GM23338 (cell line): ENCODE measurements at regions not wholly inside any gene's neighbourhood (a gene's known extent, or its start where the extent isn't known, plus 50 kb on each side); places are given as distances from the start of the nearest gene placed in this dataset.

Source experiments
- ATAC-seq: fragments of 200-7000 bp; cut with Tn5 transposase; 3 replicates; pipeline ENCODE4 v1.9.1; 2020
- DNase-seq: peaks from one replicate; pipeline ENCODE4 v3.0.0-alpha.2; 2015; ENCODE audit warnings: low spot score
- H2AFZ ChIP-seq: fragments of 200-600 bp; sonication (generic); 2 replicates; pipeline ENCODE4 v1.8.0; 2016; ENCODE audit warnings: antibody characterized with exemption, mild to moderate bottlenecking, moderate library complexity
- H3F3A ChIP-seq: fragments of 200-600 bp; sonication (generic); replicated peaks from 2 replicates; pipeline ENCODE4 v1.8.0; 2017; ENCODE audit warnings: antibody characterized with exemption, mixed run types, low read depth
- H3K27ac ChIP-seq: fragments of 200-600 bp; sonication (generic); 2 replicates; pipeline ENCODE4 v1.6.1; 2016; ENCODE audit warnings: low read depth
- H3K27me3 ChIP-seq: fragments of 200-600 bp; sonication (generic); 2 replicates; pipeline ENCODE4 v1.8.0; 2016; ENCODE audit warnings: mild to moderate bottlenecking, mixed run types, moderate library complexity; ENCODE audit not compliant: insufficient read depth
- H3K36me3 ChIP-seq: fragments of 200-600 bp; sonication (generic); 2 replicates; pipeline ENCODE4 v1.8.0; 2016; ENCODE audit warnings: mild to moderate bottlenecking; ENCODE audit not compliant: insufficient read depth
- H3K4me1 ChIP-seq: fragments of 200-600 bp; sonication (generic); 2 replicates; pipeline ENCODE4 v1.8.0; 2016; ENCODE audit warnings: mild to moderate bottlenecking, moderate library complexity; ENCODE audit not compliant: insufficient read depth
- H3K4me2 ChIP-seq: fragments of 200-600 bp; sonication (generic); 2 replicates; pipeline ENCODE4 v1.7.1; 2017; ENCODE audit warnings: mixed run types
- H3K4me3 ChIP-seq: fragments of 200-600 bp; sonication (generic); 2 replicates; pipeline ENCODE4 v1.6.1; 2016; ENCODE audit warnings: mixed run types
- H3K79me2 ChIP-seq: fragments of 200-600 bp; sonication (generic); replicated peaks from 2 replicates; pipeline ENCODE4 v1.8.0; 2017; ENCODE audit warnings: mild to moderate bottlenecking; ENCODE audit not compliant: insufficient read depth
- H3K9me2 ChIP-seq: fragments of 200-600 bp; sonication (generic); 2 replicates; pipeline ENCODE4 v1.8.0; 2017; ENCODE audit not compliant: insufficient read depth
- H4K20me1 ChIP-seq: fragments of 200-600 bp; sonication (generic); replicated peaks from 2 replicates; pipeline ENCODE4 v1.8.0; 2017; ENCODE audit warnings: mild to moderate bottlenecking; ENCODE audit not compliant: insufficient read depth
- H3K27ac Mint-ChIP-seq: 2 replicates; pipeline ENCODE4 v1.8.0; 2020; ENCODE audit warnings: inconsistent platforms, mild to moderate bottlenecking, moderate library complexity, mixed read lengths
- H3K27me3 Mint-ChIP-seq: 3 replicates; pipeline ENCODE4 v1.8.0; 2022; ENCODE audit warnings: low read depth, mild to moderate bottlenecking, moderate library complexity, mixed read lengths, inconsistent platforms; ENCODE audit not compliant: insufficient read depth, poor library complexity
- H3K36me3 Mint-ChIP-seq: 3 replicates; pipeline ENCODE4 v1.8.0; 2021; ENCODE audit warnings: low read depth, mild to moderate bottlenecking, inconsistent platforms, moderate library complexity, mixed read lengths
- H3K4me1 Mint-ChIP-seq: 3 replicates; pipeline ENCODE4 v1.8.0; 2020; ENCODE audit warnings: mild to moderate bottlenecking, inconsistent platforms, mixed read lengths
- H3K4me3 Mint-ChIP-seq: 3 replicates; pipeline ENCODE4 v1.8.0; 2021; ENCODE audit warnings: moderate library complexity, mild to moderate bottlenecking, inconsistent platforms, mixed read lengths
- H3K9me3 Mint-ChIP-seq: 3 replicates; pipeline ENCODE4 v1.8.0; 2020; ENCODE audit warnings: moderate library complexity, mild to moderate bottlenecking, inconsistent platforms, mixed read lengths
- STAT1 ChIP-seq: IDR thresholded peaks from one replicate; pipeline ENCODE4 v1.6.1; 2016; ENCODE audit warnings: antibody characterized with exemption; ENCODE audit not compliant: unreplicated experiment
- ZNF114 ChIP-seq: fragments of 250-450 bp; sonication (Bioruptor Pico); IDR thresholded peaks from 2 replicates; pipeline ENCODE4 v1.5.0; 2020; ENCODE audit warnings: mild to moderate bottlenecking, moderate library complexity
- ZNF331 ChIP-seq: fragments of 250-450 bp; sonication (Bioruptor Pico); IDR thresholded peaks from 2 replicates; pipeline ENCODE4 v1.5.0; 2020; ENCODE audit warnings: low read depth, mild to moderate bottlenecking, moderate library complexity
- TF ChIP-seq, protein P1 (sequence below): fragments of 250-450 bp; sonication (Bioruptor Pico); IDR thresholded peaks from 2 replicates; pipeline ENCODE4 v1.5.0; 2020; ENCODE audit warnings: mild to moderate bottlenecking, moderate library complexity
- TF ChIP-seq, protein P2 (sequence below), 2 experiments: fragments of 200-600 bp in 1 of 2; sonication (generic) in 1 of 2; conservative IDR thresholded peaks; 2 replicates each; pipeline versions ENCODE4 v1.5.1 to v1.6.1; 2016 to 2017; ENCODE audit warnings: antibody characterized with exemption in 2 of 2, low read depth in 2 of 2, mild to moderate bottlenecking in 2 of 2, moderate library complexity in 1 of 2

GRCh38 chr2:60159519-60159918 is 393.9 kb downstream of the BCL11A start:
- ATAC-seq (no peak), DNase-seq (no peak)
- Mint-ChIP-seq H3K27me3 (peaks cover 4% of the 10 kb centered on the region), H3K27ac (no peak overlapping the region), H3K4me3 (no peak overlapping the region), H3K36me3 (no peaks in the 10 kb centered on the region), H3K4me1 (no peaks in the 10 kb centered on the region), H3K9me3 (no peaks in the 10 kb centered on the region)
- no peaks in the 10 kb centered on the region for H3K9me2 ChIP-seq
- H3K27ac ChIP-seq = no peak overlapping the region
- no peak overlapping the region for H3K4me3 ChIP-seq
- no peaks in the 10 kb centered on the region for H3F3A ChIP-seq
- no peak overlapping the region for H2AFZ ChIP-seq
- no peaks in the 10 kb centered on the region for H3K79me2 ChIP-seq
- TF ChIP-seq, protein P1, sequence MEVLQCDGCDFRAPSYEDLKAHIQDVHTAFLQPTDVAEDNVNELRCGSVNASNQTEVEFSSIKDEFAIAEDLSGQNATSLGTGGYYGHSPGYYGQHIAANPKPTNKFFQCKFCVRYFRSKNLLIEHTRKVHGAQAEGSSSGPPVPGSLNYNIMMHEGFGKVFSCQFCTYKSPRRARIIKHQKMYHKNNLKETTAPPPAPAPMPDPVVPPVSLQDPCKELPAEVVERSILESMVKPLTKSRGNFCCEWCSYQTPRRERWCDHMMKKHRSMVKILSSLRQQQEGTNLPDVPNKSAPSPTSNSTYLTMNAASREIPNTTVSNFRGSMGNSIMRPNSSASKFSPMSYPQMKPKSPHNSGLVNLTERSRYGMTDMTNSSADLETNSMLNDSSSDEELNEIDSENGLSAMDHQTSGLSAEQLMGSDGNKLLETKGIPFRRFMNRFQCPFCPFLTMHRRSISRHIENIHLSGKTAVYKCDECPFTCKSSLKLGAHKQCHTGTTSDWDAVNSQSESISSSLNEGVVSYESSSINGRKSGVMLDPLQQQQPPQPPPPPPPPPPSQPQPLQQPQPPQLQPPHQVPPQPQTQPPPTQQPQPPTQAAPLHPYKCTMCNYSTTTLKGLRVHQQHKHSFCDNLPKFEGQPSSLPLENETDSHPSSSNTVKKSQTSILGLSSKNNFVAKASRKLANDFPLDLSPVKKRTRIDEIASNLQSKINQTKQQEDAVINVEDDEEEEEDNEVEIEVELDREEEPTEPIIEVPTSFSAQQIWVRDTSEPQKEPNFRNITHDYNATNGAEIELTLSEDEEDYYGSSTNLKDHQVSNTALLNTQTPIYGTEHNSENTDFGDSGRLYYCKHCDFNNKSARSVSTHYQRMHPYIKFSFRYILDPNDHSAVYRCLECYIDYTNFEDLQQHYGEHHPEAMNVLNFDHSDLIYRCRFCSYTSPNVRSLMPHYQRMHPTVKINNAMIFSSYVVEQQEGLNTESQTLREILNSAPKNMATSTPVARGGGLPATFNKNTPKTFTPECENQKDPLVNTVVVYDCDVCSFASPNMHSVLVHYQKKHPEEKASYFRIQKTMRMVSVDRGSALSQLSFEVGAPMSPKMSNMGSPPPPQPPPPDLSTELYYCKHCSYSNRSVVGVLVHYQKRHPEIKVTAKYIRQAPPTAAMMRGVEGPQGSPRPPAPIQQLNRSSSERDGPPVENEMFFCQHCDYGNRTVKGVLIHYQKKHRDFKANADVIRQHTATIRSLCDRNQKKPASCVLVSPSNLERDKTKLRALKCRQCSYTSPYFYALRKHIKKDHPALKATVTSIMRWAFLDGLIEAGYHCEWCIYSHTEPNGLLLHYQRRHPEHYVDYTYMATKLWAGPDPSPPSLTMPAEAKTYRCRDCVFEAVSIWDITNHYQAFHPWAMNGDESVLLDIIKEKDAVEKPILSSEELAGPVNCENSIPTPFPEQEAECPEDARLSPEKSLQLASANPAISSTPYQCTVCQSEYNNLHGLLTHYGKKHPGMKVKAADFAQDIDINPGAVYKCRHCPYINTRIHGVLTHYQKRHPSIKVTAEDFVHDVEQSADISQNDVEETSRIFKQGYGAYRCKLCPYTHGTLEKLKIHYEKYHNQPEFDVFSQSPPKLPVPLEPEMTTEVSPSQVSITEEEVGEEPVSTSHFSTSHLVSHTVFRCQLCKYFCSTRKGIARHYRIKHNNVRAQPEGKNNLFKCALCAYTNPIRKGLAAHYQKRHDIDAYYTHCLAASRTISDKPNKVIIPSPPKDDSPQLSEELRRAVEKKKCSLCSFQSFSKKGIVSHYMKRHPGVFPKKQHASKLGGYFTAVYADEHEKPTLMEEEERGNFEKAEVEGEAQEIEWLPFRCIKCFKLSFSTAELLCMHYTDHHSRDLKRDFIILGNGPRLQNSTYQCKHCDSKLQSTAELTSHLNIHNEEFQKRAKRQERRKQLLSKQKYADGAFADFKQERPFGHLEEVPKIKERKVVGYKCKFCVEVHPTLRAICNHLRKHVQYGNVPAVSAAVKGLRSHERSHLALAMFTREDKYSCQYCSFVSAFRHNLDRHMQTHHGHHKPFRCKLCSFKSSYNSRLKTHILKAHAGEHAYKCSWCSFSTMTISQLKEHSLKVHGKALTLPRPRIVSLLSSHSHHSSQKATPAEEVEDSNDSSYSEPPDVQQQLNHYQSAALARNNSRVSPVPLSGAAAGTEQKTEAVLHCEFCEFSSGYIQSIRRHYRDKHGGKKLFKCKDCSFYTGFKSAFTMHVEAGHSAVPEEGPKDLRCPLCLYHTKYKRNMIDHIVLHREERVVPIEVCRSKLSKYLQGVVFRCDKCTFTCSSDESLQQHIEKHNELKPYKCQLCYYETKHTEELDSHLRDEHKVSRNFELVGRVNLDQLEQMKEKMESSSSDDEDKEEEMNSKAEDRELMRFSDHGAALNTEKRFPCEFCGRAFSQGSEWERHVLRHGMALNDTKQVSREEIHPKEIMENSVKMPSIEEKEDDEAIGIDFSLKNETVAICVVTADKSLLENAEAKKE (CRISPR knock-in tag) = no peak
- no peak overlapping the region for H3K4me2 ChIP-seq
- H3K4me1 ChIP-seq = no peaks in the 10 kb centered on the region
- no peaks in the 10 kb centered on the region for H4K20me1 ChIP-seq
- no peaks in the 10 kb centered on the region for H3K27me3 ChIP-seq
- no peaks in the 10 kb centered on the region for H3K36me3 ChIP-seq

GRCh38 chr2:60158262-60158661 is 395.2 kb downstream of the BCL11A start:
- ATAC-seq = no peak
- TF ChIP-seq, protein P2, sequence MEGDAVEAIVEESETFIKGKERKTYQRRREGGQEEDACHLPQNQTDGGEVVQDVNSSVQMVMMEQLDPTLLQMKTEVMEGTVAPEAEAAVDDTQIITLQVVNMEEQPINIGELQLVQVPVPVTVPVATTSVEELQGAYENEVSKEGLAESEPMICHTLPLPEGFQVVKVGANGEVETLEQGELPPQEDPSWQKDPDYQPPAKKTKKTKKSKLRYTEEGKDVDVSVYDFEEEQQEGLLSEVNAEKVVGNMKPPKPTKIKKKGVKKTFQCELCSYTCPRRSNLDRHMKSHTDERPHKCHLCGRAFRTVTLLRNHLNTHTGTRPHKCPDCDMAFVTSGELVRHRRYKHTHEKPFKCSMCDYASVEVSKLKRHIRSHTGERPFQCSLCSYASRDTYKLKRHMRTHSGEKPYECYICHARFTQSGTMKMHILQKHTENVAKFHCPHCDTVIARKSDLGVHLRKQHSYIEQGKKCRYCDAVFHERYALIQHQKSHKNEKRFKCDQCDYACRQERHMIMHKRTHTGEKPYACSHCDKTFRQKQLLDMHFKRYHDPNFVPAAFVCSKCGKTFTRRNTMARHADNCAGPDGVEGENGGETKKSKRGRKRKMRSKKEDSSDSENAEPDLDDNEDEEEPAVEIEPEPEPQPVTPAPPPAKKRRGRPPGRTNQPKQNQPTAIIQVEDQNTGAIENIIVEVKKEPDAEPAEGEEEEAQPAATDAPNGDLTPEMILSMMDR (conservative IDR thresholded peaks at IDR 0.05; ENCODE audit: low read depth in 2 of 2) = no peak
- TF ChIP-seq STAT1 = no peak
- no peak for TF ChIP-seq ZNF114 (CRISPR knock-in tag)
- TF ChIP-seq, protein P1 (CRISPR knock-in tag) = no peak
- no peak for TF ChIP-seq ZNF331

More at GRCh38 chr2:60158262-60158661, 395.2 kb downstream of the BCL11A start:
- no peaks in the 10 kb centered on the region for H3F3A ChIP-seq
- no peaks in the 10 kb centered on the region for H4K20me1 ChIP-seq
- H3K4me1 ChIP-seq = no peaks in the 10 kb centered on the region
- Mint-ChIP-seq H3K9me3 (no peaks in the 10 kb centered on the region), H3K27me3 (peaks cover 4% of the 10 kb centered on the region), H3K27ac (no peak overlapping the region), H3K4me1 (no peaks in the 10 kb centered on the region), H3K4me3 (no peak overlapping the region), H3K36me3 (no peaks in the 10 kb centered on the region)
- no peaks in the 10 kb centered on the region for H3K27me3 ChIP-seq
- H2AFZ ChIP-seq = no peak overlapping the region
- H3K4me2 ChIP-seq = no peak overlapping the region
- no peaks in the 10 kb centered on the region for H3K79me2 ChIP-seq
- no peaks in the 10 kb centered on the region for H3K9me2 ChIP-seq
- H3K36me3 ChIP-seq = no peaks in the 10 kb centered on the region
- H3K27ac ChIP-seq = no peak overlapping the region
- no peak for DNase-seq
- H3K4me3 ChIP-seq = no peak overlapping the region
